Ishikawa (cell line): ENCODE measurements at regions not wholly inside any gene's neighbourhood (a gene's known extent, or its start where the extent isn't known, plus 50 kb on each side); places are given as distances from the start of the nearest gene placed in this dataset.

Source experiments
- CEBPB ChIP-seq: IDR thresholded peaks from 2 replicates; pipeline ENCODE4 v1.6.1; 2012
- CREB1 ChIP-seq: IDR thresholded peaks from 2 replicates; pipeline ENCODE4 v1.6.1; 2012; ENCODE audit warnings: low read depth
- EGR1 ChIP-seq: IDR thresholded peaks from 2 replicates; pipeline ENCODE4 v1.6.1; 2012
- EP300 ChIP-seq: IDR thresholded peaks from 2 replicates; pipeline ENCODE4 v1.6.1; 2012; ENCODE audit warnings: borderline replicate concordance
- FOXM1 ChIP-seq: IDR thresholded peaks from 2 replicates; pipeline ENCODE4 v1.6.1; 2012; ENCODE audit warnings: low read depth, borderline replicate concordance
- NFIC ChIP-seq: IDR thresholded peaks from 2 replicates; pipeline ENCODE4 v1.6.1; 2012
- RAD21 ChIP-seq: IDR thresholded peaks from 2 replicates; pipeline ENCODE4 v1.6.1; 2012; ENCODE audit warnings: low read depth
- TAF1 ChIP-seq: IDR thresholded peaks from 2 replicates; pipeline ENCODE4 v1.6.1; 2012; ENCODE audit warnings: low read depth, mild to moderate bottlenecking
- TCF12 ChIP-seq: IDR thresholded peaks from 2 replicates; pipeline ENCODE4 v1.6.1; 2012; ENCODE audit warnings: low read depth
- TEAD4 ChIP-seq: IDR thresholded peaks from 2 replicates; pipeline ENCODE4 v1.6.1; 2012
- YY1 ChIP-seq: IDR thresholded peaks from 2 replicates; pipeline ENCODE4 v1.6.1; 2012; ENCODE audit warnings: low read depth
- ZBTB7A ChIP-seq: IDR thresholded peaks from 2 replicates; pipeline ENCODE4 v1.6.1; 2012; ENCODE audit warnings: low read depth
- TF ChIP-seq, protein P1 (sequence below): IDR thresholded peaks from 2 replicates; pipeline ENCODE4 v1.6.1; 2012; ENCODE audit warnings: low read depth, mild to moderate bottlenecking
- TF ChIP-seq, protein P2 (sequence below): IDR thresholded peaks from 2 replicates; pipeline ENCODE4 v1.6.1; 2012
- TF ChIP-seq, protein P3 (sequence below): IDR thresholded peaks from 2 replicates; pipeline ENCODE4 v1.6.1; 2012

DNA sequence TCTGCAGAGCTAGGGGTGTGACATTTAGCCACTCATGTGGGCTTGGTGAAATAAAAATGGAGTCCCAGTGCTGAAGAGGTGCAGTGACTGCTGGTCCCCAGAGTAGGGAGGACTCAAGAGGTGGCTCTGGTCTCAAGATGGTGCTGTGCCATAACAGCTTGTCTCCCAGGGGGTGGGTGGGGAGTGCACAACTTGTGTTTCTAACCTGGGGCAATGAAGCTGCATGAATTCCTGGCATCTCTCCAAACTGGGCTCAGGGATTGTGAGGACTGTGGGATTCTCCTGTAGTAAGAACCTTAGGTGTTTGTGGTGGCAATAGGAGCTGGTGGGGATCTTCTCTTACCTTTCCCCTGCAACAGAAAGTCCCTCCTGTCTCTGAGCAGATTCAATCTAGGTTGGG, 278.9 kb upstream of the SFRP2 start:
- TF ChIP-seq ZBTB7A (no peak), FOXM1 (no peak), TEAD4 (no peak), EP300 (no peak), RAD21 (no peak), CEBPB (no peak), EGR1 (no peak), YY1 (no peak), NFIC (no peak), TCF12 (no peak), TAF1 (no peak), CREB1 (no peak)
- TF ChIP-seq, protein P1, sequence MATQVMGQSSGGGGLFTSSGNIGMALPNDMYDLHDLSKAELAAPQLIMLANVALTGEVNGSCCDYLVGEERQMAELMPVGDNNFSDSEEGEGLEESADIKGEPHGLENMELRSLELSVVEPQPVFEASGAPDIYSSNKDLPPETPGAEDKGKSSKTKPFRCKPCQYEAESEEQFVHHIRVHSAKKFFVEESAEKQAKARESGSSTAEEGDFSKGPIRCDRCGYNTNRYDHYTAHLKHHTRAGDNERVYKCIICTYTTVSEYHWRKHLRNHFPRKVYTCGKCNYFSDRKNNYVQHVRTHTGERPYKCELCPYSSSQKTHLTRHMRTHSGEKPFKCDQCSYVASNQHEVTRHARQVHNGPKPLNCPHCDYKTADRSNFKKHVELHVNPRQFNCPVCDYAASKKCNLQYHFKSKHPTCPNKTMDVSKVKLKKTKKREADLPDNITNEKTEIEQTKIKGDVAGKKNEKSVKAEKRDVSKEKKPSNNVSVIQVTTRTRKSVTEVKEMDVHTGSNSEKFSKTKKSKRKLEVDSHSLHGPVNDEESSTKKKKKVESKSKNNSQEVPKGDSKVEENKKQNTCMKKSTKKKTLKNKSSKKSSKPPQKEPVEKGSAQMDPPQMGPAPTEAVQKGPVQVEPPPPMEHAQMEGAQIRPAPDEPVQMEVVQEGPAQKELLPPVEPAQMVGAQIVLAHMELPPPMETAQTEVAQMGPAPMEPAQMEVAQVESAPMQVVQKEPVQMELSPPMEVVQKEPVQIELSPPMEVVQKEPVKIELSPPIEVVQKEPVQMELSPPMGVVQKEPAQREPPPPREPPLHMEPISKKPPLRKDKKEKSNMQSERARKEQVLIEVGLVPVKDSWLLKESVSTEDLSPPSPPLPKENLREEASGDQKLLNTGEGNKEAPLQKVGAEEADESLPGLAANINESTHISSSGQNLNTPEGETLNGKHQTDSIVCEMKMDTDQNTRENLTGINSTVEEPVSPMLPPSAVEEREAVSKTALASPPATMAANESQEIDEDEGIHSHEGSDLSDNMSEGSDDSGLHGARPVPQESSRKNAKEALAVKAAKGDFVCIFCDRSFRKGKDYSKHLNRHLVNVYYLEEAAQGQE, result no peak
- TF ChIP-seq, protein P2, sequence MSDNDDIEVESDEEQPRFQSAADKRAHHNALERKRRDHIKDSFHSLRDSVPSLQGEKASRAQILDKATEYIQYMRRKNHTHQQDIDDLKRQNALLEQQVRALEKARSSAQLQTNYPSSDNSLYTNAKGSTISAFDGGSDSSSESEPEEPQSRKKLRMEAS, result no peak
- TF ChIP-seq, protein P3, sequence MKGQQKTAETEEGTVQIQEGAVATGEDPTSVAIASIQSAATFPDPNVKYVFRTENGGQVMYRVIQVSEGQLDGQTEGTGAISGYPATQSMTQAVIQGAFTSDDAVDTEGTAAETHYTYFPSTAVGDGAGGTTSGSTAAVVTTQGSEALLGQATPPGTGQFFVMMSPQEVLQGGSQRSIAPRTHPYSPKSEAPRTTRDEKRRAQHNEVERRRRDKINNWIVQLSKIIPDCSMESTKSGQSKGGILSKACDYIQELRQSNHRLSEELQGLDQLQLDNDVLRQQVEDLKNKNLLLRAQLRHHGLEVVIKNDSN, result no peak

DNA sequence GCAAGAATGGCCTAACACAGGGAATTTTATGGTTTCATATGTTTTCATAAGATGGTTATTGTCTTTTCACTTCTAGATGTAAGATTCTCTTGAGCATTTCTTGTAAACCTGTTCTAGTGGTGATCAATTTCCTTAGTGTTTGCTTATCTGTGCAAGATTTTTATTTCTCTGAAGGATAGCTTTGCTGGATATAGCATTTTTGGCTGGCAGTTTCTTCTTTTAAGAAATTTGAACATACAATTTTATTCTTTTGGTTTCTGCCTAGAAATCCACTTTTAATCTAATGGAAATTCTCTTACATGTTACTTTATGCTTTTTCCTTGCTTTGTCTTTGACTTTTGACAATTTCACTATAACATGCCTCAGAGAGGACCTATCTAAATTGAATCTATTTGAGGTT, 276.5 kb upstream of the SFRP2 start:
- no peak for TF ChIP-seq TAF1
- no peak for TF ChIP-seq CEBPB
- no peak for TF ChIP-seq TEAD4
- TF ChIP-seq RAD21, result no peak
- TF ChIP-seq, protein P3, result no peak
- no peak for TF ChIP-seq YY1
- no peak for TF ChIP-seq TCF12
- TF ChIP-seq NFIC, result no peak

DNA sequence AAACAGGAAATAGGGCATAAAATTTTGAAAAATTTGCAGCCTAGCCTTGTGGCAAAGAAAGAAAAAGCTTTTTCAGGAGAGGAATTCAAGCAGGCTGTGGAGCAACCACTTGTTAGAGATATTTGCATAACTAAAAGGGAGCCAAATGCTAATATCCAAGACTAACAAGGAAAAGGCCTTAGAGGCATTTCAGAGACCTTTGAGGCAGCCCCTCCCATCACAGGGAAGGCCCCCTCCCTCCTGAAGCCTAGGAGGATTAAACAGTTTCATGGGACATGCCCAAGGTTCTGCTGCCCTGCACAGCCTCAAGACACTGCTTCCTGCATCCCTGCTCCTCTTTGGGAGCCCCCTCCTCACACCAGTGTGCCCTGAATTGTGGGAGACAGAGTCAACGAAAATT, 275.4 kb upstream of the SFRP2 start:
- TF ChIP-seq TCF12 (no peak), TAF1 (no peak), TEAD4 (no peak), YY1 (no peak), EGR1 (no peak), CREB1 (no peak), FOXM1 (no peak), ZBTB7A (no peak), CEBPB (no peak), NFIC (no peak), EP300 (no peak)
- TF ChIP-seq, protein P3, result no peak
- TF ChIP-seq, protein P2, result no peak

DNA sequence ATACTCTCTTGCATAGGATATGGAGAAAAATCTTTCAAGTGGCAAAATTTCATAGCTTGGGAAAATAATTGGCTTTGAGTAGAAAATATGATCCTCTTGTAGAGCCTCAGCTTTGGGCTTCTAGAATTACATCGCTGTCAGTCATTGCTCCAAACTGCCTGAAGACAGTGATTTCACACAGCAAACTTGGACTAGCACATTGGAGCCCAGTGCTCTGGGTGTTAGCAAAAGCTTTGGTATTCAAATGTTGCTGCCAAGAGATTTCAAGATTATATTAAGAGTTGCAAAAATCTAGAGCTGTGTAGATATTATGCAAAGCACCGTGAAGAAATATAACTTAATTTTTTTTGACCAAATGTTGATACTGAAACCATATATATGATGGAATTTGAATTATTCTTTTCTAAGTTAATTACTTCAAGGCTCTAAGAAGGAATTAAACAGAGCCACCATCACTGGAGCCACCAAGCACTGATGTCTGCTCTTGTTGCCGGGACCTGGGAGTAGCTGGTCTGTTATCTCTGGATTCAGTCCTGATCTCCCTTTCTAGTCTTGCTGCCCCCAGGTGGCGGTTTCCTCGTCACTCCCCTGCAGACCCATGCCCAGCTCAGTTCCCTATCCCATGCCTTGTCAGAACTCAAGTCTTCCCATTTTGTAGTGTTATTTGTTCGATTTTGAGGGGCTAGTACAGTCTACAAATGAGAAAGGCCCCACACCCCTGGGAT, 260.7 kb upstream of the SFRP2 start:
- no peak for TF ChIP-seq RAD21

DNA sequence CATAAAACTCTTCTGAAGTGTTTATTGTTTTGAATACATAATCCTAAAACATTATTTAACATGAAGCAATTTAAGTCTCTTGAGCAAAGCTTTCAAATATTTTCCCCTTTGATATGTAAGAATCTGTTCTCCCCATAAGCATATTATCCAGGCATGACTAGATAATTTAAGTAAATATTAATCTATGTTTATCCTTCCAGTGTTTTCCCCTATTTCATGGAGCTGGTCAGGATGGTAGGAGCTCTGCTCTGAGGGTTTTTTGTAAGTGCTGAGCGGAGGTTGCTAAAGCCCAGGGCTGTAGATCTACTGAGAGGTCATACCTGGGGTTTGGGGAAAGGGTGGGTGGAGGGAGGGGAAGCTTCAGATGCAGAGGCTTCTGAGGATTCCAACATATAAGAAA, 258.9 kb upstream of the SFRP2 start:
- TF ChIP-seq NFIC, result no peak
- no peak for TF ChIP-seq RAD21
- TF ChIP-seq, protein P1, result no peak
- TF ChIP-seq TAF1, result no peak
- no peak for TF ChIP-seq TEAD4
- no peak for TF ChIP-seq TCF12
- TF ChIP-seq EP300, result no peak
- TF ChIP-seq YY1, result no peak
- TF ChIP-seq, protein P2, result no peak
